ENCODE measurements at regions not wholly inside any gene's neighbourhood (a gene's known extent, or its start where the extent isn't known, plus 50 kb on each side); places are given as distances from the start of the nearest gene placed in this dataset.

- H2AFZ ChIP-seq (ENCODE audit: low read depth, low read length): no peak overlapping the region
Measured at GRCh38 chr2:174662859-174663258, 65.3 kb upstream of the WIPF1 start.

More at GRCh38 chr2:174662859-174663258, 65.3 kb upstream of the WIPF1 start:
- POLR2A ChIA-PET: no interaction called here
- no peak overlapping the region for H3K4me2 ChIP-seq (ENCODE audit: insufficient read depth, low read length)
- H3K4me1 ChIP-seq (replicated peaks in 1 of 2; ENCODE audit: control insufficient read depth in 2 of 2, insufficient read depth in 2 of 2, low read length in 2 of 2): no peaks in the 10 kb centered on the region; a peak in 1 of 5 replicates
- peaks cover 5 to 38% of the 10 kb centered on the region in 2 experiments; a peak in 2 of 5 replicates for H3K27me3 ChIP-seq (ENCODE audit: control insufficient read depth in 2 of 2, insufficient read depth in 2 of 2, low read length in 2 of 2)
- TF ChIP-seq NR2F6 (CRISPR knock-in tag; IDR thresholded peaks at IDR 0.05) (no peak), TBP (optimal IDR thresholded peaks at IDR 0.05; ENCODE audit: low read depth, low read length) (no peak), TOE1 (IDR thresholded peaks at IDR 0.05; ENCODE audit: borderline replicate concordance) (no peak), TOE1 (CRISPR knock-in tag; IDR thresholded peaks at IDR 0.05; ENCODE audit: borderline replicate concordance, low read depth) (no peak), BRF2 (IDR thresholded peaks at IDR 0.05; ENCODE audit: borderline replicate concordance, insufficient read depth, insufficient read length) (no peak), CSDE1 (IDR thresholded peaks at IDR 0.05) (no peak), PURB (CRISPR knock-in tag; IDR thresholded peaks at IDR 0.05; ENCODE audit: low read depth) (no peak), ZKSCAN3 (CRISPR knock-in tag; IDR thresholded peaks at IDR 0.05) (no peak), ZNF121 (CRISPR knock-in tag; conservative IDR thresholded peaks at IDR 0.05) (no peak), ZKSCAN1 (IDR thresholded peaks at IDR 0.05; ENCODE audit: low read depth, low read length) (no peak), HOMEZ (CRISPR knock-in tag; IDR thresholded peaks at IDR 0.05) (no peak), HES1 (IDR thresholded peaks at IDR 0.05; ENCODE audit: low read depth) (no peak), PKNOX1 (IDR thresholded peaks at IDR 0.05) (no peak), GABPB1 (CRISPR knock-in tag; IDR thresholded peaks at IDR 0.05) (no peak), CTBP1 (IDR thresholded peaks at IDR 0.05; ENCODE audit: borderline replicate concordance) (no peak), GTF2B (IDR thresholded peaks at IDR 0.05; ENCODE audit: extremely low read depth, insufficient read length) (no peak), E2F1 (CRISPR knock-in tag; IDR thresholded peaks at IDR 0.05) (no peak)
- no peaks in the 10 kb centered on the region for H3K9me1 ChIP-seq (ENCODE audit: control insufficient read depth, insufficient read depth, low read length)
- H3K9me3 ChIP-seq (replicated peaks; ENCODE audit: control insufficient read depth, insufficient read depth, low read depth, low read length): no peaks in the 10 kb centered on the region
- H4K20me1 ChIP-seq (replicated peaks; ENCODE audit: control insufficient read depth, insufficient read depth, low read length): no peaks in the 10 kb centered on the region
- WGBS (ENCODE audit: insufficient coverage, low coverage, missing lambda C conversion rate): 4% methylated on average over 3 of the region's 3 CpGs
- in situ Hi-C loops (cut with MboI) (no loop called here), intact Hi-C loops (cut with micrococcal nuclease) (no loop called here)
- H3K79me2 ChIP-seq (ENCODE audit: control insufficient read depth, insufficient read depth, low read length): no peaks in the 10 kb centered on the region
- no peak for FAIRE-seq
- CTCF ChIA-PET (ENCODE audit: low intra/inter-chr PET ratio): interaction anchor here (0.6 kb wide), 1 partner anchor 367 kb away, joined by 3 read pairs; no protein-coding TSS in a partner anchor
- no peaks in the 10 kb centered on the region for H3K36me3 ChIP-seq (ENCODE audit: control insufficient read depth, insufficient read depth, low read length)
- BruUV-seq (replicated peaks): no TSS peak
- no peak overlapping the region for H3K9ac ChIP-seq (ENCODE audit: insufficient read depth in 1 of 2, low read depth in 2 of 2, low read length in 2 of 2)
- no peak for ATAC-seq
- no peak for DNase-seq (ENCODE audit: extremely low read depth in 1 of 4, low spot score in 3 of 4)
- no peak overlapping the region for H3K4me3 ChIP-seq
- H3K27ac ChIP-seq (ENCODE audit: extremely low read depth, low read depth, low read length): no peak overlapping the region
